HCT116 (cell line): ENCODE measurements at regions not wholly inside any gene's neighbourhood (a gene's known extent, or its start where the extent isn't known, plus 50 kb on each side); places are given as distances from the start of the nearest gene placed in this dataset.

Experiments
- ATAC-seq: fragments of 200-7000 bp; cut with Tn5 transposase; 2 replicates; pipeline ENCODE4 v1.9.1; 2020; ENCODE audit warnings: mild to moderate bottlenecking, moderate library complexity
- BruUV-seq: library from RNA; stranded (reverse); fragments of 400-500 nt; replicated peaks from 2 replicates; lab custom pipeline; 2021; lab: Mats Ljungman, UMichigan
- CTCF ChIA-PET: fragments of 300-600 bp; sonication (Branson Sonifier 250); formaldehyde crosslinking; loops from one replicate; lab custom pipeline; 2021; ENCODE audit warnings: antibody characterized with exemption; lab: Charles Lee
- POLR2A ChIA-PET: fragments of 300-600, 350-600 bp; sonication (Branson Sonifier 250); formaldehyde crosslinking; loops from one replicate; lab custom pipeline; 2021; ENCODE audit warnings: antibody characterized with exemption; lab: Charles Lee
- RAD21 ChIA-PET, 2 experiments: fragments of 300-600 bp; sonication (Branson Sonifier 250); formaldehyde crosslinking; loops; one replicate each; lab custom pipeline; 2023; ENCODE audit warnings: low total read pairs in 2 of 2; ENCODE audit not compliant: uncharacterized antibody in 2 of 2, unreplicated experiment in 2 of 2, low non-redundant PET in 1 of 2; lab: Charles Lee
- DNase-seq: peaks from one replicate; pipeline ENCODE4 v3.0.0-alpha.2; 2010; ENCODE audit warnings: low read depth, low spot score
- H2AFZ ChIP-seq: fragments of 200-600 bp; shearing (Covaris generic), sonication (generic); 2 replicates; pipeline ENCODE4 v1.6.1; 2017; ENCODE audit warnings: low read depth, mixed run types, mixed read lengths, antibody characterized with exemption, low read length; ENCODE audit not compliant: poor library complexity, severe bottlenecking
- H3K27ac ChIP-seq: 2 replicates; pipeline ENCODE4 v1.5.1; 2012; ENCODE audit warnings: low read depth, low read length
- H3K27me3 ChIP-seq: fragments of 200-600 bp; sonication (generic); 2 replicates; pipeline ENCODE4 v1.6.1; 2016; ENCODE audit warnings: mixed run types, low read length, mixed read lengths; ENCODE audit not compliant: insufficient read depth
- H3K36me3 ChIP-seq, 2 experiments: fragments of 200-500 bp in 1 of 2; fragments of 200-600 bp in 1 of 2; sonication (Bioruptor generic) in 1 of 2; sonication (generic) in 1 of 2; 2 replicates each; pipeline versions ENCODE4 v1.5.1 to v1.6.1; 2014 to 2016; ENCODE audit warnings: low read length in 2 of 2, inconsistent platforms in 1 of 2, mixed read lengths in 1 of 2, mixed run types in 1 of 2; ENCODE audit not compliant: insufficient read depth in 2 of 2, control insufficient read depth in 1 of 2
- H3K4me1 ChIP-seq, 2 experiments: fragments of 200-600 bp in 1 of 2; sonication (generic) in 1 of 2; 2 replicates each; pipeline versions ENCODE4 v1.5.1 to v1.6.1; 2012 to 2017; ENCODE audit warnings: low read length in 2 of 2, inconsistent platforms in 1 of 2, mild to moderate bottlenecking in 1 of 2, mixed read lengths in 1 of 2, mixed run types in 1 of 2, moderate library complexity in 1 of 2; ENCODE audit not compliant: insufficient read depth in 2 of 2, control insufficient read depth in 1 of 2
- H3K4me2 ChIP-seq: fragments of 200-600 bp; sonication (generic); 2 replicates; pipeline ENCODE4 v1.6.1; 2017; ENCODE audit warnings: mixed run types, low read length, mixed read lengths
- H3K4me3 ChIP-seq, 2 experiments: fragments of 200-600 bp in 1 of 2; sonication (generic) in 1 of 2; replicated peaks in 1 of 2; 2 replicates each; pipeline ENCODE4 v1.5.1; 2011 to 2016; ENCODE audit warnings: low read length in 2 of 2, control low read depth in 1 of 2, low read depth in 1 of 2, mild to moderate bottlenecking in 1 of 2, mixed read lengths in 1 of 2, mixed run types in 1 of 2
- H3K79me2 ChIP-seq: fragments of 200-600 bp; sonication (generic); 2 replicates; pipeline ENCODE4 v1.6.1; 2017; ENCODE audit warnings: mild to moderate bottlenecking, mixed run types, low read length, moderate library complexity, mixed read lengths; ENCODE audit not compliant: insufficient read depth
- H3K9ac ChIP-seq: fragments of 200-600 bp; sonication (generic); 2 replicates; pipeline ENCODE4 v1.6.1; 2016; ENCODE audit warnings: low read length, mixed read lengths
- H3K9me2 ChIP-seq: fragments of 200-600 bp; sonication (generic), shearing (Covaris generic); 2 replicates; pipeline ENCODE4 v1.6.1; 2017; ENCODE audit warnings: mixed run types, mild to moderate bottlenecking, moderate library complexity; ENCODE audit not compliant: insufficient read depth
- H3K9me3 ChIP-seq, 2 experiments: fragments of 200-500 bp in 1 of 2; fragments of 200-600 bp in 1 of 2; sonication (Bioruptor generic) in 1 of 2; sonication (generic) in 1 of 2; 2 replicates each; pipeline ENCODE4 v1.6.1; 2014 to 2017; ENCODE audit warnings: low read length in 2 of 2, mixed read lengths in 2 of 2, inconsistent platforms in 1 of 2, low read depth in 1 of 2, mild to moderate bottlenecking in 1 of 2, mixed run types in 1 of 2, moderate library complexity in 1 of 2; ENCODE audit not compliant: control insufficient read depth in 1 of 2, insufficient read depth in 1 of 2
- H4K20me1 ChIP-seq: fragments of 200-600 bp; sonication (generic), shearing (Covaris generic); 2 replicates; pipeline ENCODE4 v1.6.1; 2017; ENCODE audit warnings: mixed run types, mild to moderate bottlenecking, moderate library complexity; ENCODE audit not compliant: insufficient read depth
- CTCF ChIP-seq, 3 experiments: fragments of 200-600 bp in 1 of 3; sonication (generic) in 1 of 3; IDR thresholded peaks in 2 of 3; conservative IDR thresholded peaks in 1 of 3; 2 replicates each; pipeline ENCODE4 v1.5.1; 2012 to 2017; ENCODE audit warnings: low read depth in 2 of 3, low read length in 2 of 3, antibody characterized with exemption in 1 of 3, borderline replicate concordance in 1 of 3, control low read depth in 1 of 3, mild to moderate bottlenecking in 1 of 3, mixed read lengths in 1 of 3, mixed run types in 1 of 3, moderate library complexity in 1 of 3; ENCODE audit not compliant: insufficient read depth in 1 of 3
- EZH2phosphoT487 ChIP-seq: fragments of 200-600 bp; IDR thresholded peaks from 2 replicates; pipeline ENCODE4 v1.6.1; 2018; ENCODE audit warnings: antibody characterized with exemption, borderline replicate concordance
- REST ChIP-seq: IDR thresholded peaks from 2 replicates; pipeline ENCODE4 v1.6.1; 2012; ENCODE audit warnings: low read depth
- SIN3A ChIP-seq: IDR thresholded peaks from 2 replicates; pipeline ENCODE4 v1.6.1; 2012; ENCODE audit warnings: low read depth
- intact Hi-C: fragments of 100-400 bp; cut with micrococcal nuclease; formaldehyde crosslinking; loops from 2 replicates; pipeline ENCODE4 v1.10.0; 2022

- intact Hi-C loops: no loop called here
- BruUV-seq: no TSS peak
- no peak for ATAC-seq
Measured at GRCh38 chr14:86708846-86709339, 1178.9 kb downstream of the FLRT2 start.

More at GRCh38 chr14:86708846-86709339, 1178.9 kb downstream of the FLRT2 start:
- Histone ChIP-seq H3K36me3 (no peaks in the 10 kb centered on the region), H3K4me3 (no peak overlapping the region), H4K20me1 (no peaks in the 10 kb centered on the region), H3K27me3 (no peaks in the 10 kb centered on the region), H3K9ac (no peak overlapping the region)
- ChIA-PET CTCF (no interaction called here), RAD21 (no interaction called here), POLR2A (no interaction called here)
- DNase-seq: no peak
- TF ChIP-seq SIN3A (no peak), CTCF (IDR thresholded peaks at IDR 0.05 in 2 of 3, conservative IDR thresholded peaks at IDR 0.05 in 1 of 3; ENCODE audit: borderline replicate concordance in 1 of 3, insufficient read depth in 1 of 3, low read depth in 2 of 3, low read length in 2 of 3) (no peak), EZH2phosphoT487 (no peak), REST (no peak)
- TF ChIP-seq, all 23 proteins: peak for 0
- Histone ChIP-seq H3K4me2 (no peak overlapping the region), H3K27ac (no peak overlapping the region), H3K4me1 (no peaks in the 10 kb centered on the region), H3K9me3 (peaks cover 8 to 13% of the 10 kb centered on the region in 2 experiments; a peak in 2 of 4 replicates), H3K9me2 (no peaks in the 10 kb centered on the region), H3K79me2 (no peaks in the 10 kb centered on the region), H2AFZ (no peak overlapping the region)
